Stimulated activated naive CD8-positive, alpha-beta T cell treated with anti-CD3 and anti-CD28 coated beads, Interleukin-15, Interleukin-2, amounts not matched to agents 100 U/mL and 50 U/mL, for 24 hours (primary cell): ENCODE measurements at regions not wholly inside any gene's neighbourhood (a gene's known extent, or its start where the extent isn't known, plus 50 kb on each side); places are given as distances from the start of the nearest gene placed in this dataset.

Experiments used
- ATAC-seq: fragments of 150-1000 bp; cut with Tn5 transposase; one replicate; pipeline ENCODE4 v1.10.0; 2021
- DNase-seq: peaks from one replicate; pipeline ENCODE4 v3.0.0; 2021

- DNase-seq: no peak
- ATAC-seq: no peak
Measured at GRCh38 chr3:1551741-1552140, 458.9 kb downstream of the CNTN6 start.

GRCh38 chr3:1552831-1553230 lies 460.0 kb downstream of the CNTN6 start:
- ATAC-seq (no peak), DNase-seq (no peak)

- DNase-seq (no peak), ATAC-seq (no peak)
Measured at GRCh38 chr3:1561427-1561826, 468.6 kb downstream of the CNTN6 start.

- DNase-seq (no peak), ATAC-seq (no peak)
Measured at GRCh38 chr3:1571736-1572135, 478.9 kb downstream of the CNTN6 start.

GRCh38 chr3:1576047-1576446 lies 483.2 kb downstream of the CNTN6 start:
- no peak for ATAC-seq

GRCh38 chr3:1578124-1578806 lies 485.4 kb downstream of the CNTN6 start:
- ATAC-seq (no peak), DNase-seq (no peak)

More at GRCh38 chr3:1576047-1576446, 483.2 kb downstream of the CNTN6 start:
- DNase-seq: no peak

- DNase-seq: no peak
- ATAC-seq: no peak
Measured at GRCh38 chr3:1583044-1583443, 490.2 kb downstream of the CNTN6 start.

GRCh38 chr3:1587426-1587825 lies 494.6 kb downstream of the CNTN6 start:
- ATAC-seq (no peak), DNase-seq (no peak)

- no peak for DNase-seq
- no peak for ATAC-seq
Measured at GRCh38 chr3:1591327-1592028, 498.7 kb downstream of the CNTN6 start.

- DNase-seq (no peak), ATAC-seq (no peak)
Measured at GRCh38 chr3:1594940-1595339, 502.1 kb downstream of the CNTN6 start.

GRCh38 chr3:1600206-1600605 lies 498.5 kb upstream of the CNTN4 start:
- DNase-seq: no peak
- ATAC-seq: no peak

- DNase-seq: no peak
- no peak for ATAC-seq
Measured at GRCh38 chr3:1600700-1601418, 497.8 kb upstream of the CNTN4 start.

GRCh38 chr3:1609416-1609815 lies 489.2 kb upstream of the CNTN4 start:
- no peak for DNase-seq
- ATAC-seq: no peak

- ATAC-seq: no peak
Measured at GRCh38 chr3:1611824-1612223, 486.8 kb upstream of the CNTN4 start.

GRCh38 chr3:1613962-1614361 lies 484.7 kb upstream of the CNTN4 start:
- no peak for ATAC-seq

More at GRCh38 chr3:1611824-1612223, 486.8 kb upstream of the CNTN4 start:
- no peak for DNase-seq

GRCh38 chr3:1616744-1617143 lies 481.9 kb upstream of the CNTN4 start:
- DNase-seq: no peak

More at GRCh38 chr3:1613962-1614361, 484.7 kb upstream of the CNTN4 start:
- no peak for DNase-seq

GRCh38 chr3:1623896-1624295 lies 474.8 kb upstream of the CNTN4 start:
- ATAC-seq (no peak), DNase-seq (no peak)

More at GRCh38 chr3:1616744-1617143, 481.9 kb upstream of the CNTN4 start:
- no peak for ATAC-seq

GRCh38 chr3:1632128-1632527 lies 466.5 kb upstream of the CNTN4 start:
- no peak for ATAC-seq
- no peak for DNase-seq

- DNase-seq (no peak), ATAC-seq (no peak)
Measured at GRCh38 chr3:1661839-1662238, 436.8 kb upstream of the CNTN4 start.

GRCh38 chr3:1664266-1664665 lies 434.4 kb upstream of the CNTN4 start:
- DNase-seq: no peak
- ATAC-seq: no peak

GRCh38 chr3:1666865-1667264 lies 431.8 kb upstream of the CNTN4 start:
- DNase-seq (no peak), ATAC-seq (no peak)

GRCh38 chr3:1677576-1678156 lies 421.0 kb upstream of the CNTN4 start:
- no peak for DNase-seq
- no peak for ATAC-seq

- DNase-seq: no peak
- no peak for ATAC-seq
Measured at GRCh38 chr3:1692428-1692827, 406.2 kb upstream of the CNTN4 start.
